NCI-H2107 treated with DMSO at 0.1 percent for 48 hours (cell line): ENCODE measurements at regions not wholly inside any gene's neighbourhood (a gene's known extent, or its start where the extent isn't known, plus 50 kb on each side); places are given as distances from the start of the nearest gene placed in this dataset.

ENCODE experiments used
- DNase-seq: peaks from one replicate; lab custom pipeline; 2025; ENCODE audit not compliant: unreplicated experiment; lab: John Stamatoyannopoulos, UW

- DNase-seq: no peak
Measured at GRCh38 chr4:106679063-106679462, 310.5 kb upstream of the GIMD1 start.

DNA sequence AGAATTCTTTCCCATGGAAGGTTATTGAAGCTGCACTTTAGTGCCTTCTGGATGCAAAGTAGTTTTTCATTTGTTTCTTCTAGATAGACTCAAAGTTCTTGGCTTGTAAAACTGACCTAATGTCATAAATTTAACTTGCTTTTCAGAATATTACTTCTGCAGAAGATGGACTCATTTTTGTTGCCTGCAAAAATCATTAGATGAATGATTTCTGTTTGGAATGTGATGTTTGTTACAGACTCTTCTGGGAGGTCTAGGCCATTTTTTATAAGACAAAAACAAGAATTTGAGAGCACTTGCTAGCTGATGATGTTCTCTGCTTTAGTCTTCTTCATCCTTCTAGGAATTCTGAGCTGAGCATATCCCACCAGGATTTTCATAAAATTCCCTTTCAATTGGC, 308.6 kb upstream of the GIMD1 start:
- DNase-seq: no peak

GRCh38 chr4:106676173-106676921, 307.8 kb upstream of the GIMD1 start:
- DNase-seq: no peak

DNA sequence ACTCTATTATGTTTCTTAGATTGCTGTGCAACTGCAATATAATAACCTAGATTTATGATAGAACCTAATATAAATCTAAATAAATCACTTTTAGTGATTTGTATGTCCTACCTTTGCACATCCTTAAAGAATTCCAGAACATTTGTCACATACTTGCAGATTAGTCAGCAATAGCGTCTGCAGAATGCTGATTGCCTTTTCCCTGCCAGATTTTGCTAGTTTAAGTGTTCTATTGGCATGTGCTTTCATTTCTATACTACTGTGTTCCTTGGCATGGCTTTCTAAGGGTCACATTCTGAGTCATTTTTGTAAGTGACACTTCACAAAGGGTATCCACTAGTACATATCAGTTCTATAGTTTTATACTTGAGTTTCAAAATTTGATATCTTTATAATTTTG, 303.1 kb upstream of the GIMD1 start:
- DNase-seq: no peak

GRCh38 chr4:106670976-106671375, 302.4 kb upstream of the GIMD1 start:
- no peak for DNase-seq

DNA sequence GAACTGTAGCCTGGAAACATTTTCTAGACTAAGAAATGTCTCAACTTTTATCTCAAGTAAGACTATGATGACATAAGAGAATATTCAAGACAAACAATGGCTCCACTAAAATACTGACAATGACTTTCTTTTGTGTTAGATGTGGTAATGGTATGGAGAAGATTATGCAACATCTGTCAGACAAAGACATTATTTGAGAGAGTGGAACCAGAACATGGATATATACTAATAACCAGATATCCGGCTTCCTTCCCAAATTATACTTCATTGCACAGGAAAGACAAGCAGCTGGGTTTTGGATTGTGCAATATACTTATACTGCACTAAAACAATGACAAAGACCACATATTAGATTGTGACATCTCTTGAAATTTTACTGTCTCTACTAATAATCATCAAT, 290.8 kb upstream of the GIMD1 start:
- no peak for DNase-seq

- DNase-seq: no peak
Measured at GRCh38 chr4:106652095-106652494, 283.5 kb upstream of the GIMD1 start.

DNA sequence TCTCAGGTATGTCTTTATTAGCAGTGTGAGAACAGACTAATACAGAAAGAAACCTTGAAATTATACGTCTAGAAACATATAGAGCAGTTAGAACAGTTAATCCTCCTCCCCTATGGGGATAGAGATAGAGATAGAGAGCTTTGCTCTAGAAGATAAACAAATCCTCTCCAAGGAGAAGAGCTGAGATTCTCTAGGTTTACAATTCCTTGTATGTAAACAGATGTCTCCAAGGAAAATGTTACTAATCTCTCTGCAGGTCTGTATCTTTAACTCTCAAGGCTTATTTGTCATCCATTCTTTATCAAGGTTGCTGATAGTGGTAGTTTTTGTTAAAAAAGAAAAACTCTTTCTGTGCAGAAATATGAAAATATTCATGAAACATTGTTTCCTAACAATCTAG, 282.1 kb upstream of the GIMD1 start:
- DNase-seq: no peak

DNA sequence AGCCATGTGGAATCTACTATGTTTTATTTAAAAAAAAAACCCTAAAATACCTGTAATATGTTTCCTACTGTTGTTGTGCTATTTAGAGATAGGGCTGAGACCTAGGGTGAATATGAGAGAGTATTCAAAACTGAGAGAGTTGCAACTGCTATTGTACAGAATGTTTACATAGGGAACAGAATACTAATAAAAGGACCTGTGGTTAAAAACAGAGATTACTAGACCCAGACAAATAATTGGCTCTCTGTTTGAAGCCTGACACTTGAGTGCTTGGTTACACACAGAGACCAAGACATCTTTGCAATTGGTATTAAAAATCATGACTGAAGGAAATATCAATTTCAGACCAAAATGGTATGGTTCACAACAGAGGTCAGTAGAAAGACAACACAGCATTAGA, 278.9 kb upstream of the GIMD1 start:
- no peak for DNase-seq

DNA sequence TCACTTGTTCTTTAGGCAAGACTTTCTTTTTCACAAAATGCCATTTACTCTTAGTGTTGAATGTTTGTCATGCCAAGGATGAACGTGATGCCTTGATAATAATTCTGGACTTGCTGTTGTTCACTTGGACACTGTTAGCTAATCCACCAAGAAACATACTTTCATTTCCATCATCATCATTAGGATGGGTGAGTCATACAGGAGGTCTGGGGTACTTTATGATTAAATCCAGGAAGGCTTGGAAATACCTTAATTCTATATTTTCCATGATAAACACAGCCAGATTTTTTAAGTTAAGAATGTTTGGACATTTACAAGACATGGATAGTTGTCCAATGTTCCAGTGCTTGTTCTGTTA, 260.7 kb upstream of the GIMD1 start:
- DNase-seq: no peak

DNA sequence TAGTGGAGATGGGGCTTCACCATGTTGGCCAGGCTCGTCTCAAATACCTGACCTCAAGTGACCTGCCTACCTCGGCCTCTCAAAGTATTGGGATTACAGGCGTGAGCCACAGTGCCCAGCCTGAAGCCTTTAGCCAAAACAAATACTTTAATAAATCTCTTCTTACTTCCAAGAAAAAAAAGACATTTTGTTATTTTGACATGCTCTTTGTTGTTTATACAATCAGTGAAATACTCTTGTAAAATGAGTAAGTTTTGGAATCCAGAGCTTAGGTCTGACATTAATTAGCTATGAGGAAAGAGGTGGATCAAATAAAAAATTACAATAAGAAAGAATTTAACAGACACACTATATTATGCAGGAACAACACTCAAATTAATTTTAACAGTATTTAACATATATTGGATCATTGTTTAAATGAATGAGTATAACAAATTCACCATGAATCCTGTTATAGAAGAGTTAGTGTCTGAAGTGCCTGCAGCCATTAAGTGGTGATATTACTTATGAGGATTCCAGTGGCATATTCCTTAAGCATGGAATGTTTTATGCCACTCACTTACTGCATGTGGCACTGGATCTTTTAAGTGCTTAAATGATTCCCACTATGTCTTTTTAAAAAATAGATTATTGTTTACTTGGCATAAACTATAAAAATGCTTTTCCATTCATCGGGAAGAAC, 260.1 kb upstream of the GIMD1 start:
- no peak for DNase-seq

DNA sequence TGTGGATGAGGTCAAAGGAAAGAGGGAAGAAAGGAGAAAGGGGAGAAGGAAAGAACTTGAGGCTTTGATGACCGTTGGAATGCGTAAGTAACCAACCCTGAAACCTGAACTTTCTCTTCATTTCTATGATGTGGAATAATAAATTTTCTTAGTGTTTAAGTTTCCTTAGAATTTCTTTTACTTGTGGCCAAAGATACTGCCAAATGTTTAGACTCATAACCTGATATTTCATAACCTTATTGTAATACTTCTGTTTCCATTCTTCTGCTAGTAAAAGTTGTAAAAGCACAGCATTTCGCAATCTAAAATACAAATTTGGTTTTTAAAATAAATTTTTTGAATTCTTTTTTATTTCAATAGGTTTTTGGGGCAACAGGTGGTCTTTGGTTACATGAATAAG, 258.5 kb upstream of the GIMD1 start:
- DNase-seq: no peak

DNA sequence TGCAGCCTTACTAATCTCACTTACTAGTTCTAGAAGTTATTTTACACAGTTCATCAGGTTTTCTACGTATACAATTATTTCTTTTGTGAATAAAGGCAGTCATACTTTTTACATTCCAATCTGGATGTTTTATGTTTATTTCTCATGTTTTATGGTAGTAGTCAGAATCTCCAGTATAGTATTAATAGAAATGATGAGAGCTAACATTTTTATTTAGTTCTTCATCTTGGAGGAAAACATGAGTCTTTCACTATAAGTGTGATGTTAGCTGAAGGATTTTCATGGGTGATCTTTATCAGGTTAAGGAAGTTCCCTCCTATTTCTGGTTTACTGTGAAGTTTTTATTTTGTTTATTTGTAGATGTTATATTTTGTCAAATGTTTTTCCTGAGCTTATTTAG, 256.1 kb upstream of the GIMD1 start:
- no peak for DNase-seq

GRCh38 chr4:106618956-106619355, 250.4 kb upstream of the GIMD1 start:
- DNase-seq: no peak

DNA sequence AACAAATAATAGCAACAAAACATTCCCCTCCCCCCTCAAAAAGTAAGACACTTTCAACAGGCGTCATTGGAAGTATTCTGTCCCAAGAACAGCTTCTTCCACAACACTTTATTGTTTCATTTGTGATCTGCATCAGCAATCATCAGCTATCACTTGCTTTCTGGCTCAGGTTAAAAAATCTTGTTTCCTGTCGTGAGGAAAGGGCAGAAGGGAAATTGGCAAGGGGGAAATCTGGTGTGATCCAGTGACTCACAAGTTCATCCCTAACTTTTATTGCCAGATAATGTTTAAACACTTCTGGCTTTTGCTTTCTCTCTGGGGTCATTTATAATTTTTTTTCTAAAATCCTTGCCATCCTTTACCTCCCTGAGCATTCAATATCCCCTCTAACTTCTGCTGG, 247.4 kb upstream of the GIMD1 start:
- no peak for DNase-seq

GRCh38 chr4:106615410-106615945, 246.9 kb upstream of the GIMD1 start:
- no peak for DNase-seq

- no peak for DNase-seq
Measured at GRCh38 chr4:106614441-106614840, 245.9 kb upstream of the GIMD1 start.

- no peak for DNase-seq
Measured at GRCh38 chr4:106609917-106610316, 241.3 kb upstream of the GIMD1 start.

DNA sequence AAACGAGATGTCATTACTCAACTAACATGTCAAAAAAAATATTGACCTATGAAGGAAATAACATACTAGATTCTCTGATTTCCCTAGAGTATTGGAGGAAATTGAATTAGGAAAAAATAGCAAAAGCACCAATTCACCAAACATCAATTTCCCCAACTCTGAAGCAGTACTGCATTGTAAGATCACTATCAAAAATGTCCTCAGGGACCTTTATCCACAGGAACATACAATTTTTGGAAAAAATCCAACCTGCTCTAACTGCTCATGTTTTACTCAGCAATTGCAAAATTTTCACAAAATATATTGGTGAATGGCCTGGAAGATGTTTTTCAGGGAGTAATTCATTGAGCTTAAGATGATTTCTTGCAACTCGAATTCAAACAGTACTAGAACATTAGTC, 239.0 kb upstream of the GIMD1 start:
- no peak for DNase-seq

DNA sequence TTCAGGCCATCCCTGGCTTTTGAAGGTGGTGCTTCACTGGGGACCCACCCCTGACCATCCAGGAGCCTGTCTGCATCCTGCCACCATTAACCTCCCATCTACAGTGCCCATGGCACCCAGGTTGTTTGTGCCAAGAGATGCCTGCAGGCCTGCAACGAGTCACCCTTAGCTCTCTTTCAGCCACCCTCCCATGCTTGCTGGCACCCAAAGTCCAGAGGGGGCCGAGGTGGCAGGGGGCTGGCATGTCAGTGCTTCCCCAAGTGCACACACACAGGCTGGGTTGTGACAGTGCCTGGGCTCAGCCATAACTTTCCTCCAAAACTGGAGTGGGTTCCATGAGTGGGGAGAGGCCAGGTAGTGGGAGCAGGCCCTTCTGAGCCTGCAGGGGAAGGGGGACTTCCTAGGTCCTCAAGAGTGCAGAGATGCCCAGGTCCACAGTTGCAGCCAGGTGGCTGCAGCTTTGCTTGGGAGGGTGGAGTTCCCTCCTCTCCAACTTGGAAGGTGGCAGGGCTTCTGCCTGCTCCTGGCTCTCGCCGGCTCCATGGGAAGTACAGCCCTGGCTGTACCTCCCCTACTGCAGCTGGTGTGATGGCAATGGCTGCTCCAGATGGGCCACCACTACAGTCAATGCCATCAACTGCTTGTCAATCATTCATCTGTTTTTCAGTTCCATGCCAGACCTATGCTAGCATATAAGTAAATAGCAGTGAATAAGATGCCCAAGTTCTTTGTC, 235.9 kb upstream of the GIMD1 start:
- no peak for DNase-seq

GRCh38 chr4:106603471-106603870, 234.9 kb upstream of the GIMD1 start:
- DNase-seq: no peak

DNA sequence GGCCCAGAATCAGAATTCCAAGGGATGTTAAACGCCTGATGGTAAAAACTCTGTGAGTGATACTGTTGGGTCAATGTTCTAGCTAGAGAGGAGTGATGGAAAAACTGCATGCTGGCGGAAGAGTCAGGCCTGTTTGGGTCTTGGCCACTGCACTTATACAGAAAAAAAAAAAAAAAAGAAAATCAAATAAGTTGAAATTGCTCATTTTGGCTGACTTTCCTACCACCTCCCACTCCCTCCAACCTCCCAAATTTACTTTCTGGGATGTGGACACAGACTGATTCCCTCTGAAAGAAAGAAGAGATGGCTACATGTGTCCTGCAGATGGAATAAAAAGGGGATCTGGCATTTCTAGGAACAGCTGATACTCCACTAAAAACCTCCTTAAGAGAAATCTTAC, 234.1 kb upstream of the GIMD1 start:
- DNase-seq: no peak
